ENCODE measurements at regions not wholly inside any gene's neighbourhood (a gene's known extent, or its start where the extent isn't known, plus 50 kb on each side); places are given as distances from the start of the nearest gene placed in this dataset.

- H3K4me3 ChIP-seq (replicated peaks; ENCODE audit: low read depth, low read length) = no peak overlapping the region
- TF ChIP-seq CTCF (IDR thresholded peaks at IDR 0.05; ENCODE audit: insufficient read depth, low read length, poor library complexity, severe bottlenecking) = no peak
- no peak for DNase-seq (ENCODE audit: extremely low read depth, insufficient read length)
- H3K36me3 ChIP-seq (ENCODE audit: control insufficient read depth, insufficient read depth, low read length) = no peaks in the 10 kb centered on the region
- H3K27me3 ChIP-seq (replicated peaks; ENCODE audit: control insufficient read depth, insufficient read depth, low read length) = no peaks in the 10 kb centered on the region
Observed at GRCh38 chr4:117420948-117421347, 335.6 kb upstream of the TRAM1L1 start.

- Histone ChIP-seq H3K27me3 (replicated peaks; ENCODE audit: control insufficient read depth, insufficient read depth, low read length) (no peaks in the 10 kb centered on the region), H3K4me3 (replicated peaks; ENCODE audit: low read depth, low read length) (no peak overlapping the region), H3K36me3 (ENCODE audit: control insufficient read depth, insufficient read depth, low read length) (no peaks in the 10 kb centered on the region)
- DNase-seq (ENCODE audit: extremely low read depth, insufficient read length) = no peak
- no peak for TF ChIP-seq CTCF (IDR thresholded peaks at IDR 0.05; ENCODE audit: insufficient read depth, low read length, poor library complexity, severe bottlenecking)
Observed at GRCh38 chr4:117421706-117422105, 336.3 kb upstream of the TRAM1L1 start.

GRCh38 chr4:117422297-117422696 is 336.9 kb upstream of the TRAM1L1 start:
- TF ChIP-seq CTCF (IDR thresholded peaks at IDR 0.05; ENCODE audit: insufficient read depth, low read length, poor library complexity, severe bottlenecking) = no peak

GRCh38 chr4:117425636-117426035 is 340.3 kb upstream of the TRAM1L1 start:
- Histone ChIP-seq H3K4me3 (replicated peaks; ENCODE audit: low read depth, low read length) (no peak overlapping the region), H3K27me3 (replicated peaks; ENCODE audit: control insufficient read depth, insufficient read depth, low read length) (no peaks in the 10 kb centered on the region), H3K36me3 (ENCODE audit: control insufficient read depth, insufficient read depth, low read length) (no peaks in the 10 kb centered on the region)
- TF ChIP-seq CTCF (IDR thresholded peaks at IDR 0.05; ENCODE audit: insufficient read depth, low read length, poor library complexity, severe bottlenecking) = no peak
- no peak for DNase-seq (ENCODE audit: extremely low read depth, insufficient read length)

More at GRCh38 chr4:117422297-117422696, 336.9 kb upstream of the TRAM1L1 start:
- Histone ChIP-seq H3K4me3 (replicated peaks; ENCODE audit: low read depth, low read length) (no peak overlapping the region), H3K27me3 (replicated peaks; ENCODE audit: control insufficient read depth, insufficient read depth, low read length) (no peaks in the 10 kb centered on the region), H3K36me3 (ENCODE audit: control insufficient read depth, insufficient read depth, low read length) (no peaks in the 10 kb centered on the region)
- no peak for DNase-seq (ENCODE audit: extremely low read depth, insufficient read length)

- Histone ChIP-seq H3K4me3 (replicated peaks; ENCODE audit: low read depth, low read length) (no peak overlapping the region), H3K36me3 (ENCODE audit: control insufficient read depth, insufficient read depth, low read length) (no peaks in the 10 kb centered on the region)
- no peak for TF ChIP-seq CTCF (IDR thresholded peaks at IDR 0.05; ENCODE audit: insufficient read depth, low read length, poor library complexity, severe bottlenecking)
Observed at GRCh38 chr4:117428536-117428935, 343.2 kb upstream of the TRAM1L1 start.

GRCh38 chr4:117429061-117429460 is 343.7 kb upstream of the TRAM1L1 start:
- peak; percentile 10 for TF ChIP-seq CTCF (IDR thresholded peaks at IDR 0.05; ENCODE audit: insufficient read depth, low read length, poor library complexity, severe bottlenecking)
- Histone ChIP-seq H3K36me3 (ENCODE audit: control insufficient read depth, insufficient read depth, low read length) (no peaks in the 10 kb centered on the region), H3K27me3 (replicated peaks; ENCODE audit: control insufficient read depth, insufficient read depth, low read length) (no peaks in the 10 kb centered on the region), H3K4me3 (replicated peaks; ENCODE audit: low read depth, low read length) (no peak overlapping the region)
- no peak for DNase-seq (ENCODE audit: extremely low read depth, insufficient read length)

More at GRCh38 chr4:117428536-117428935, 343.2 kb upstream of the TRAM1L1 start:
- H3K27me3 ChIP-seq (replicated peaks; ENCODE audit: control insufficient read depth, insufficient read depth, low read length) = no peaks in the 10 kb centered on the region
- DNase-seq (ENCODE audit: extremely low read depth, insufficient read length) = no peak

Data from GM06990 (cell line).